Left cardiac atrium (tissue), 4 donors: ENCODE measurements at regions not wholly inside any gene's neighbourhood (a gene's known extent, or its start where the extent isn't known, plus 50 kb on each side); places are given as distances from the start of the nearest gene placed in this dataset.
"Not testable (repeated sequence)": the region's sequence is repeated elsewhere in the genome, so short reads cannot be mapped to it uniquely, and the experiment has no call there.

Experiments
- ATAC-seq, 2 donors: fragments of 200-7000 bp; cut with Tn5 transposase; one replicate each; pipeline ENCODE4 v1.9.1; 2020; ENCODE audit warnings: mild to moderate bottlenecking in 2 of 2, moderate library complexity in 2 of 2
- DNase-seq: peaks from one replicate; pipeline ENCODE4 v3.0.0-alpha.2; 2020
- intact Hi-C, 2 donors: fragments of 100-400 bp; cut with DNase I; formaldehyde crosslinking; loops; one replicate each; pipeline versions ENCODE4 v1.14.1 to v1.15.1; 2022 to 2023
- donor health status: DM: no; HTN: yes; CAD: no.
- donor health status: DM: no; HTN: yes; CAD: no; lungs with severe emphysema.
- donor health status: DM: yes; HTN: yes; CAD: no.
- donor health status: Dilated cardiomyopathy.

GRCh38 chr2:53610260-53610659, 157.3 kb upstream of the CHAC2 start:
- intact Hi-C loops = no loop called here
- ATAC-seq (no peak), DNase-seq (no peak)

- ATAC-seq = no peak
- no peak for DNase-seq
- intact Hi-C loops = no loop called here
Measured at GRCh38 chr2:53609551-53609950, 158.1 kb upstream of the CHAC2 start.

GRCh38 chr2:53608293-53608692, 159.3 kb upstream of the CHAC2 start:
- ATAC-seq = no peak
- intact Hi-C loops = no loop called here

GRCh38 chr2:53600815-53601214, 166.8 kb upstream of the CHAC2 start:
- intact Hi-C loops = no loop called here
- ATAC-seq (no peak), DNase-seq (no peak)

More at GRCh38 chr2:53608293-53608692, 159.3 kb upstream of the CHAC2 start:
- no peak for DNase-seq

- DNase-seq, intact Hi-C loops, ATAC-seq: not testable (repeated sequence)
Measured at GRCh38 chr2:53586733-53587612, 180.6 kb upstream of the CHAC2 start.

GRCh38 chr2:53584986-53585385, 182.6 kb upstream of the CHAC2 start:
- intact Hi-C loops = no loop called here
- DNase-seq = no peak
- no peak for ATAC-seq

GRCh38 chr2:53583583-53583982, 184.0 kb upstream of the CHAC2 start:
- intact Hi-C loops = no loop called here
- DNase-seq = no peak
- no peak for ATAC-seq

- intact Hi-C loops = no loop called here
- ATAC-seq (no peak), DNase-seq (no peak)
Measured at GRCh38 chr2:53582556-53582955, 185.0 kb upstream of the CHAC2 start.

GRCh38 chr2:53576166-53576565, 191.4 kb upstream of the CHAC2 start:
- intact Hi-C loops = no loop called here
- DNase-seq (no peak), ATAC-seq (no peak)

- DNase-seq (no peak), ATAC-seq (no peak)
Measured at GRCh38 chr2:53575721-53576124, 191.9 kb upstream of the CHAC2 start.

GRCh38 chr2:53572696-53573095, 194.9 kb upstream of the CHAC2 start:
- intact Hi-C loops = no loop called here
- DNase-seq = no peak
- ATAC-seq = no peak

More at GRCh38 chr2:53575721-53576124, 191.9 kb upstream of the CHAC2 start:
- intact Hi-C loops = no loop called here

- intact Hi-C loops = no loop called here
- ATAC-seq (no peak), DNase-seq (no peak)
Measured at GRCh38 chr2:53569957-53570727, 197.5 kb upstream of the CHAC2 start.

- intact Hi-C loops = no loop called here
- ATAC-seq = no peak
Measured at GRCh38 chr2:53568469-53568868, 199.1 kb upstream of the CHAC2 start.

GRCh38 chr2:53567073-53567472, 200.5 kb upstream of the CHAC2 start:
- DNase-seq = no peak
- ATAC-seq = no peak
- intact Hi-C loops = no loop called here

More at GRCh38 chr2:53568469-53568868, 199.1 kb upstream of the CHAC2 start:
- DNase-seq = no peak

- intact Hi-C loops = no loop called here
- DNase-seq (no peak), ATAC-seq (no peak)
Measured at GRCh38 chr2:53562407-53562806, 205.2 kb upstream of the CHAC2 start.

- DNase-seq (no peak), ATAC-seq (no peak)
- intact Hi-C loops = no loop called here
Measured at GRCh38 chr2:53561155-53561554, 206.4 kb upstream of the CHAC2 start.

- intact Hi-C loops = no loop called here
- no peak for DNase-seq
- ATAC-seq = no peak
Measured at GRCh38 chr2:53559302-53559966, 208.2 kb upstream of the CHAC2 start.

GRCh38 chr2:53558867-53559266, 208.7 kb upstream of the CHAC2 start:
- intact Hi-C loops = no loop called here
- no peak for ATAC-seq
- no peak for DNase-seq

GRCh38 chr2:53549497-53549896, 218.1 kb upstream of the CHAC2 start:
- intact Hi-C loops = no loop called here
- peak; percentile 93 to 95 for ATAC-seq
- peak; percentile 58 for DNase-seq

- ATAC-seq (no peak), DNase-seq (no peak)
- intact Hi-C loops = no loop called here
Measured at GRCh38 chr2:53545604-53546003, 222.0 kb upstream of the CHAC2 start.
